IMR-90 (cell line): ENCODE measurements at regions not wholly inside any gene's neighbourhood (a gene's known extent, or its start where the extent isn't known, plus 50 kb on each side); places are given as distances from the start of the nearest gene placed in this dataset.

ENCODE experiments used
- ATAC-seq: fragments of 200-7000 bp; cut with Tn5 transposase; 2 replicates; pipeline ENCODE4 v1.9.1; 2020; ENCODE audit warnings: low read depth, mild to moderate bottlenecking, moderate library complexity
- BruUV-seq: library from RNA; stranded (reverse); fragments of 400-500 nt; replicated peaks from 2 replicates; lab custom pipeline; 2021; lab: Mats Ljungman, UMichigan
- CTCF ChIA-PET: fragments of 300-600 bp; formaldehyde crosslinking; extraction: SDS; loops from one replicate; lab custom pipeline; 2021; ENCODE audit warnings: antibody characterized with exemption; lab: Yijun Ruan, JAX
- POLR2A ChIA-PET: fragments of 300-600 bp; sonication (Branson Sonifier 250); formaldehyde crosslinking; loops from one replicate; lab custom pipeline; 2022; ENCODE audit warnings: antibody characterized with exemption; ENCODE audit not compliant: unreplicated experiment; lab: Charles Lee
- DNase-seq: peaks from one replicate; pipeline ENCODE4 v3.0.0; 2013
- H2AFZ ChIP-seq: replicated peaks from 2 replicates; pipeline ENCODE3; 2013; ENCODE audit warnings: low read length, mild to moderate bottlenecking; ENCODE audit not compliant: poor library complexity
- H2AK5ac ChIP-seq: 2 replicates; pipeline ENCODE4 v1.6.1; 2013; ENCODE audit warnings: low read depth, low read length, inconsistent platforms
- H2AK9ac ChIP-seq: replicated peaks from 2 replicates; pipeline ENCODE3; 2013; ENCODE audit warnings: mild to moderate bottlenecking, low read depth, low read length, moderate library complexity; ENCODE audit not compliant: poor library complexity
- H2BK120ac ChIP-seq: 2 replicates; pipeline ENCODE4 v1.6.1; 2013; ENCODE audit warnings: low read depth, low read length, inconsistent platforms
- H2BK15ac ChIP-seq: 3 replicates; pipeline ENCODE4 v1.6.1; 2013; ENCODE audit warnings: low read depth, low read length, inconsistent platforms
- H2BK20ac ChIP-seq: 2 replicates; pipeline ENCODE4 v1.6.1; 2013; ENCODE audit warnings: low read depth, mild to moderate bottlenecking, inconsistent platforms, low read length, moderate library complexity
- H2BK5ac ChIP-seq: 2 replicates; pipeline ENCODE4 v1.6.1; 2013; ENCODE audit warnings: mild to moderate bottlenecking, low read depth, low read length, inconsistent platforms; ENCODE audit not compliant: poor library complexity, severe bottlenecking
- H3K14ac ChIP-seq: replicated peaks from 2 replicates; pipeline ENCODE4 v1.6.1; 2013; ENCODE audit warnings: low read depth, low read length, inconsistent platforms
- H3K18ac ChIP-seq: 2 replicates; pipeline ENCODE4 v1.6.1; 2013; ENCODE audit warnings: low read depth, low read length, control low read depth
- H3K23ac ChIP-seq: 2 replicates; pipeline ENCODE4 v1.6.1; 2013; ENCODE audit warnings: low read depth, low read length, inconsistent platforms
- H3K27ac ChIP-seq: 2 replicates; pipeline ENCODE4 v1.5.1; 2013; ENCODE audit warnings: mild to moderate bottlenecking, control low read depth, low read length; ENCODE audit not compliant: insufficient read depth
- H3K27me3 ChIP-seq: 2 replicates; pipeline ENCODE4 v1.6.1; 2013; ENCODE audit warnings: low read length; ENCODE audit not compliant: control insufficient read depth, insufficient read depth
- H3K36me3 ChIP-seq: 2 replicates; pipeline ENCODE4 v1.6.1; 2013; ENCODE audit warnings: low read length, mixed read lengths; ENCODE audit not compliant: control insufficient read depth, insufficient read depth
- H3K4ac ChIP-seq: 2 replicates; pipeline ENCODE4 v1.6.1; 2013; ENCODE audit warnings: low read depth, low read length, inconsistent platforms
- H3K4me1 ChIP-seq: 2 replicates; pipeline ENCODE4 v1.6.1; 2013; ENCODE audit warnings: low read length, mixed read lengths; ENCODE audit not compliant: control insufficient read depth, insufficient read depth
- H3K4me2 ChIP-seq: 2 replicates; pipeline ENCODE4 v1.6.1; 2013; ENCODE audit warnings: low read depth, mild to moderate bottlenecking, control low read depth, low read length, moderate library complexity
- H3K4me3 ChIP-seq: 2 replicates; pipeline ENCODE4 v1.5.1; 2013; ENCODE audit warnings: low read depth, mild to moderate bottlenecking, control low read depth, low read length, moderate library complexity; ENCODE audit not compliant: insufficient read depth
- H3K56ac ChIP-seq: 2 replicates; pipeline ENCODE4 v1.6.1; 2013; ENCODE audit warnings: low read length, inconsistent platforms; ENCODE audit not compliant: insufficient read depth; ENCODE audit errors: extremely low read depth
- H3K79me1 ChIP-seq, 2 experiments: 2 replicates each; pipeline ENCODE4 v1.6.1; 2013; ENCODE audit warnings: low read length in 2 of 2, inconsistent platforms in 1 of 2, low read depth in 1 of 2
- H3K9ac ChIP-seq: 2 replicates; pipeline ENCODE4 v1.6.1; 2013; ENCODE audit warnings: low read depth, low read length, control low read depth
- H3K9me1 ChIP-seq: 2 replicates; pipeline ENCODE4 v1.6.1; 2013; ENCODE audit warnings: low read length, inconsistent platforms; ENCODE audit not compliant: insufficient read depth
- H3K9me3 ChIP-seq: 2 replicates; pipeline ENCODE4 v1.6.1; 2013; ENCODE audit warnings: low read length; ENCODE audit not compliant: control insufficient read depth, insufficient read depth
- H4K20me1 ChIP-seq: 2 replicates; pipeline ENCODE4 v1.6.1; 2013; ENCODE audit warnings: low read length, inconsistent platforms; ENCODE audit not compliant: insufficient read depth
- H4K5ac ChIP-seq: 2 replicates; pipeline ENCODE4 v1.6.1; 2013; ENCODE audit warnings: mild to moderate bottlenecking, low read depth, low read length, control low read depth
- H4K8ac ChIP-seq, 2 experiments: 2 replicates each; pipeline ENCODE4 v1.6.1; 2013; ENCODE audit warnings: low read depth in 2 of 2, low read length in 2 of 2, control low read depth in 1 of 2, inconsistent platforms in 1 of 2
- H4K91ac ChIP-seq: 2 replicates; pipeline ENCODE4 v1.6.1; 2013; ENCODE audit warnings: low read depth, low read length, inconsistent platforms; ENCODE audit not compliant: insufficient read depth
- CEBPB ChIP-seq: IDR thresholded peaks from 2 replicates; pipeline ENCODE4 v1.6.1; 2012; ENCODE audit warnings: low read depth, low read length, improper control_type of control experiment
- CHD1 ChIP-seq: IDR thresholded peaks from 2 replicates; pipeline ENCODE4 v1.6.1; 2012; ENCODE audit warnings: low read depth, low read length, improper control_type of control experiment
- CTCF ChIP-seq: conservative IDR thresholded peaks from 2 replicates; pipeline ENCODE4 v1.5.1; 2012; ENCODE audit warnings: mild to moderate bottlenecking, low read depth, low read length, improper control_type of control experiment
- ELK1 ChIP-seq: fragments of 150-350 bp; IDR thresholded peaks from 2 replicates; pipeline ENCODE4 v1.6.1; 2016; ENCODE audit warnings: low read depth, mild to moderate bottlenecking, low read length, moderate library complexity, borderline replicate concordance
- FOS ChIP-seq: fragments of 150-350 bp; IDR thresholded peaks from 2 replicates; pipeline ENCODE4 v1.6.1; 2016; ENCODE audit warnings: low read depth, low read length
- MAFK ChIP-seq: IDR thresholded peaks from 2 replicates; pipeline ENCODE4 v1.6.1; 2012; ENCODE audit warnings: low read depth, low read length, improper control_type of control experiment
- MAZ ChIP-seq: IDR thresholded peaks from 2 replicates; pipeline ENCODE4 v1.6.1; 2012; ENCODE audit warnings: low read depth, mild to moderate bottlenecking, low read length, improper control_type of control experiment, moderate library complexity, borderline replicate concordance
- MXI1 ChIP-seq: IDR thresholded peaks from 2 replicates; pipeline ENCODE4 v1.6.1; 2012; ENCODE audit warnings: low read depth, mild to moderate bottlenecking, low read length, moderate library complexity, borderline replicate concordance
- NFE2L2 ChIP-seq: fragments of 150-350 bp; IDR thresholded peaks from 2 replicates; pipeline ENCODE4 v1.6.1; 2016; ENCODE audit warnings: low read depth, mild to moderate bottlenecking, low read length
- POLR2A ChIP-seq: IDR thresholded peaks from 2 replicates; pipeline ENCODE4 v1.6.1; 2012; ENCODE audit warnings: mild to moderate bottlenecking, low read depth, low read length
- RAD21 ChIP-seq: IDR thresholded peaks from 2 replicates; pipeline ENCODE4 v1.6.1; 2012; ENCODE audit warnings: low read length, improper control_type of control experiment
- RCOR1 ChIP-seq: IDR thresholded peaks from 2 replicates; pipeline ENCODE4 v1.6.1; 2012; ENCODE audit warnings: mild to moderate bottlenecking, low read length, improper control_type of control experiment; ENCODE audit not compliant: insufficient replicate concordance
- RFX5 ChIP-seq: IDR thresholded peaks from 2 replicates; pipeline ENCODE4 v1.8.0; 2012; ENCODE audit warnings: low read depth, mild to moderate bottlenecking, low read length, moderate library complexity
- SMC3 ChIP-seq: fragments of 150-350 bp; IDR thresholded peaks from 2 replicates; pipeline ENCODE4 v1.6.1; 2016; ENCODE audit warnings: low read depth, mild to moderate bottlenecking, antibody characterized with exemption, low read length, moderate library complexity
- USF2 ChIP-seq: fragments of 150-350 bp; IDR thresholded peaks from 2 replicates; pipeline ENCODE4 v1.6.1; 2017; ENCODE audit warnings: mild to moderate bottlenecking, antibody characterized with exemption, low read length, low read depth
- WGBS, 2 experiments: methylation state at CpG; one replicate each; pipeline versions ENCODE4 v1.1.5 to v1.1.7; 2013; ENCODE audit warnings: missing lambda C conversion rate in 2 of 2; ENCODE audit not compliant: insufficient read length in 1 of 2; ENCODE audit errors: extremely low coverage in 2 of 2; 5-methylcytosine and 5-hydroxymethylcytosine counted together
- dilution Hi-C: fragments of 300-500 bp; cut with HindIII; formaldehyde crosslinking; loops from one replicate; pipeline ENCODE4 v1.14.3; 2018; ENCODE audit warnings: low sequenced_read_pairs; ENCODE audit not compliant: unreplicated experiment
- in situ Hi-C: fragments of 300-500 bp; cut with MboI; formaldehyde crosslinking; loops from 3 replicates; pipeline ENCODE4 v1.14.3; 2019; ENCODE audit warnings: low sequenced_read_pairs, inconsistent platforms, mixed read lengths
- intact Hi-C: fragments of 100-400 bp; cut with micrococcal nuclease; formaldehyde crosslinking; loops from 2 replicates; pipeline ENCODE4 v1.10.0; 2022

GRCh38 chr16:86337581-86338402 is 172.5 kb upstream of the FOXF1 start:
- Histone ChIP-seq H3K79me1 (peaks cover 0 to 10% of the 10 kb centered on the region in 2 experiments; a peak in 2 of 4 replicates), H3K4me1 (peaks cover 9% of the 10 kb centered on the region), H2BK20ac (peak overlapping the region; percentile 63; the same call in 1 of the 2 replicates), H4K5ac (no peak overlapping the region), H4K20me1 (no peaks in the 10 kb centered on the region), H4K8ac (no peak overlapping the region), H2AK5ac (peak overlapping the region; percentile 38), H3K14ac (no peak overlapping the region), H3K18ac (no peak overlapping the region), H3K4ac (no peak overlapping the region), H2BK5ac (no peak overlapping the region), H3K9me3 (no peaks in the 10 kb centered on the region), H3K4me2 (no peak overlapping the region), H2BK120ac (no peak overlapping the region), H2BK15ac (no peak overlapping the region), H3K9me1 (peaks cover 12% of the 10 kb centered on the region), H3K36me3 (no peaks in the 10 kb centered on the region), H4K91ac (no peak overlapping the region), H3K23ac (no peak overlapping the region), H3K27me3 (peaks cover 7% of the 10 kb centered on the region; the same call in 1 of the 2 replicates), H2AK9ac (peak overlapping the region; percentile 25), H3K4me3 (no peak overlapping the region), H3K27ac (no peak overlapping the region), H3K56ac (no peak overlapping the region), H3K9ac (no peak overlapping the region), H2AFZ (peak overlapping the region; percentile 60)
- POLR2A ChIA-PET, result no interaction called here
- dilution Hi-C loops (no loop called here), intact Hi-C loops (no loop called here), in situ Hi-C loops (no loop called here)
- CTCF ChIA-PET, result no interaction called here
- no TSS peak for BruUV-seq
- 95% methylated on average over 14 of the region's 17 CpGs; no CpG with 5 or more reads in 1 of the 2 experiments for WGBS, 2 experiments
- ATAC-seq (no peak), DNase-seq (no peak)
- no peak for TF ChIP-seq MAFK
- no peak for TF ChIP-seq RCOR1
- no peak for TF ChIP-seq NFE2L2
- TF ChIP-seq ELK1, result no peak
- no peak for TF ChIP-seq CHD1
- TF ChIP-seq USF2, result no peak
- no peak for TF ChIP-seq MXI1
- TF ChIP-seq MAZ, result no peak
- TF ChIP-seq POLR2A, result no peak
- no peak for TF ChIP-seq RFX5
- TF ChIP-seq CEBPB, result no peak
- TF ChIP-seq SMC3, result no peak
- TF ChIP-seq RAD21, result no peak
- no peak for TF ChIP-seq FOS
- TF ChIP-seq CTCF, result no peak
